Common myeloid progenitor, CD34-positive (primary cell): ENCODE measurements at regions not wholly inside any gene's neighbourhood (a gene's known extent, or its start where the extent isn't known, plus 50 kb on each side); places are given as distances from the start of the nearest gene placed in this dataset.
A peak's percentile ranks its signal among the peaks of the same experiment; 100 is the strongest.

ENCODE experiments used
- CTCF ChIA-PET: fragments of 350-600 bp; sonication (Branson Sonifier 250); formaldehyde crosslinking; loops from one replicate; lab custom pipeline; 2021; ENCODE audit warnings: antibody characterized with exemption; lab: Charles Lee
- POLR2A ChIA-PET: fragments of 350-600 bp; sonication (Branson Sonifier 250); formaldehyde crosslinking; loops from one replicate; lab custom pipeline; 2021; ENCODE audit warnings: antibody characterized with exemption; lab: Charles Lee
- DNase-seq, 3 donors: peaks; one replicate each; pipeline versions ENCODE4 v3.0.0 to v3.0.0-alpha.2; 2013
- H3K27ac ChIP-seq, 2 experiments: 1 replicate in 1 of 2; 2 replicates in 1 of 2; pipeline ENCODE4 v1.7.0; 2013; ENCODE audit warnings: inconsistent platforms in 2 of 2, low read length in 2 of 2, mild to moderate bottlenecking in 2 of 2, low read depth in 1 of 2, moderate library complexity in 1 of 2; ENCODE audit not compliant: severe bottlenecking in 2 of 2, insufficient read depth in 1 of 2, poor library complexity in 1 of 2
- H3K27me3 ChIP-seq, 5 experiments: replicated peaks in 2 of 5; 1 replicate in 3 of 5; 2 replicates in 2 of 5; pipeline versions ENCODE4 v1.6.1 to v1.7.0; 2013; ENCODE audit warnings: low read length in 4 of 5, mild to moderate bottlenecking in 2 of 5, moderate library complexity in 2 of 5, inconsistent platforms in 1 of 5; ENCODE audit not compliant: insufficient read depth in 5 of 5, control insufficient read depth in 4 of 5
- H3K36me3 ChIP-seq, 4 experiments: 1 replicate in 2 of 4; 2 replicates in 2 of 4; pipeline versions ENCODE4 v1.6.1 to v1.7.0; 2013; ENCODE audit warnings: low read length in 3 of 4, control low read depth in 1 of 4, mild to moderate bottlenecking in 1 of 4; ENCODE audit not compliant: control insufficient read depth in 4 of 4, insufficient read depth in 4 of 4
- H3K4me1 ChIP-seq, 4 experiments: 1 replicate in 3 of 4; 2 replicates in 1 of 4; pipeline versions ENCODE4 v1.6.1 to v1.7.1; 2013; ENCODE audit warnings: low read length in 3 of 4, mild to moderate bottlenecking in 3 of 4, control low read depth in 1 of 4, inconsistent platforms in 1 of 4, moderate library complexity in 1 of 4; ENCODE audit not compliant: control insufficient read depth in 4 of 4, insufficient read depth in 4 of 4; ENCODE audit errors: control extremely low read depth in 1 of 4
- H3K4me3 ChIP-seq, 7 experiments: 1 replicate in 4 of 7; 2 replicates in 3 of 7; pipeline versions ENCODE4 v1.5.1 to v1.7.0; 2013; ENCODE audit warnings: mild to moderate bottlenecking in 7 of 7, low read length in 6 of 7, moderate library complexity in 6 of 7, inconsistent platforms in 2 of 7, low read depth in 2 of 7, control low read depth in 1 of 7; ENCODE audit not compliant: insufficient read depth in 4 of 7, control insufficient read depth in 1 of 7; ENCODE audit errors: extremely low read depth in 1 of 7
- H3K9me3 ChIP-seq, 5 experiments: 1 replicate in 4 of 5; 2 replicates in 1 of 5; pipeline versions ENCODE4 v1.6.1 to v1.7.1; 2013; ENCODE audit warnings: low read length in 4 of 5, mild to moderate bottlenecking in 2 of 5, inconsistent platforms in 1 of 5, low read depth in 1 of 5, moderate library complexity in 1 of 5; ENCODE audit not compliant: control insufficient read depth in 4 of 5, insufficient read depth in 2 of 5; ENCODE audit errors: control extremely low read depth in 1 of 5
- WGBS: methylation state at CpG from one replicate; pipeline ENCODE4 v1.1.5; 2013; ENCODE audit not compliant: insufficient coverage; 5-methylcytosine and 5-hydroxymethylcytosine counted together

DNA sequence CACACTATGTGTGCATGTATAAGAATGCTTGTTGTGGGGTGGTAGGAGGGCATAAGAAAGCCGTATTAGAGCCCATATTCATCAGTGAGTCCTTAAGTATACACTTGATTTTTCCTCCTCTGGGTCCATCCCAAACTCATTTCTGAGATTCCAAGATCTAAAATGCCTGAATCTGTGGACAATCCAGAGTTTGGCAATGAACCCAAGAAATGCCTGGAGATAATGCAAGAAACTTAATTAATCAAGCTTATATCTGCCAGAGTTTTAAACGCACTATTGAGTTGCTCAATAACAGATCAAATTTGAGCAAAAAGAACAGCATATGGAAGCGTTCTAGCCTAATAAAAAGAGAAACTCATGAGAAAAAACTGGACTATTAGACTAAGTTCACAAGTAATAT lies 143.4 kb upstream of the NAV3 start:
- POLR2A ChIA-PET, result no interaction called here
- no peaks in the 10 kb centered on the region for H3K9me3 ChIP-seq
- H3K27ac ChIP-seq, result no peak overlapping the region
- DNase-seq, result no peak
- 86% methylated on average over 2 of the region's 3 CpGs for WGBS
- H3K4me1 ChIP-seq, result no peaks in the 10 kb centered on the region
- CTCF ChIA-PET, result interaction anchor here (0.9 kb wide), 2 partner anchors 11 to 537 kb away, joined by 3 to 4 read pairs; no protein-coding TSS in a partner anchor
- no peaks in the 10 kb centered on the region for H3K27me3 ChIP-seq
- H3K4me3 ChIP-seq, result no peak overlapping the region
- H3K36me3 ChIP-seq, result no peaks in the 10 kb centered on the region

DNA sequence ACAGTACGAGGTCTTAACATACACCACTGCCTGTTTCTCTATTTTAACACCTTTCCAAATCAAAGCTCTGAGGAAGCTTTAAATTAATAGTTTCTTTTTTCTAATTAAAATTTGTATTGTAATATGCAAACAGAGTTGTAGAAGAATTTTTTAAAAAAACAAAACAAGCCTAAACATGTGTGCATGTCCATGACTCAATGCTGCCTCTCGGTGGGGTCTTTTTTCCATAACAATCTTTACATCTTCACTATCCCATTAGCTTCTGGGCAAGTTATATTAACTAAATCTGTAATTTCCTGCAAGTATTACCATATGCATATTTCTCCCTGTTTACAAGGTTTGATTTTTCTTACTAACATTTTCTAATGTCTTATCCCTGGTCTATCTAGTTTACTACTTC lies 143.9 kb upstream of the NAV3 start:
- H3K27ac ChIP-seq, result no peak overlapping the region
- H3K9me3 ChIP-seq, result no peaks in the 10 kb centered on the region
- no peaks in the 10 kb centered on the region for H3K36me3 ChIP-seq
- DNase-seq, result peak in 2 of 3 donors; percentile 6 to 12
- no peak overlapping the region for H3K4me3 ChIP-seq
- H3K27me3 ChIP-seq, result no peaks in the 10 kb centered on the region
- ChIA-PET POLR2A (no interaction called here), CTCF (interaction anchor here (0.6 to 1.6 kb wide), 4 partner anchors 11 to 639 kb away, joined by 3 to 8 read pairs (median 4); no protein-coding TSS in a partner anchor)
- H3K4me1 ChIP-seq, result no peaks in the 10 kb centered on the region
- WGBS, result 89% methylated on average over 1 of the region's 2 CpGs

DNA sequence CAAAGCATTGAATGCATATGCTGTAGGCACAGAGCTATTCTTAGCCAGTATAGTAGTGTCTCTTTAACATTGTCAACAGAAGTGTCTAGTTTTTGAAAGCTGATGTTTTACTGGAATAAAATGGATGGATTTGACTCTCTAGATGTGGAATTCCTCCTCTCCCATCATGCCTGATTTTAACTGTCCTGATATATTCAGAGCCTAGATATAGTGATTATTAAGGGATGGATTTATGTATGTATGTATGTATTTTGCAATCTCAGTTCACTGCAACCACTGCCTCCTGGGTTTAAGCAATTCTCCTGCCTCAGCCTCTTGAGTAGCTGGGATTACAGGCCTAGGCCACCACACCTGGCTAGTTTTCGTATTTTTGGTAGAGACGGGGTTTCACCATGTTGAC lies 144.8 kb upstream of the NAV3 start:
- H3K4me3 ChIP-seq, result no peak overlapping the region
- H3K27ac ChIP-seq, result no peak overlapping the region
- CTCF ChIA-PET, result interaction anchor here (0.9 to 1.9 kb wide), 7 partner anchors 12 to 674 kb away, joined by 3 to 8 read pairs (median 4); no protein-coding TSS in a partner anchor
- no peaks in the 10 kb centered on the region for H3K9me3 ChIP-seq
- DNase-seq, result no peak
- no peaks in the 10 kb centered on the region for H3K4me1 ChIP-seq
- POLR2A ChIA-PET, result no interaction called here
- no peaks in the 10 kb centered on the region for H3K27me3 ChIP-seq
- 89% methylated on average over 2 of the region's 2 CpGs for WGBS
- no peaks in the 10 kb centered on the region for H3K36me3 ChIP-seq

DNA sequence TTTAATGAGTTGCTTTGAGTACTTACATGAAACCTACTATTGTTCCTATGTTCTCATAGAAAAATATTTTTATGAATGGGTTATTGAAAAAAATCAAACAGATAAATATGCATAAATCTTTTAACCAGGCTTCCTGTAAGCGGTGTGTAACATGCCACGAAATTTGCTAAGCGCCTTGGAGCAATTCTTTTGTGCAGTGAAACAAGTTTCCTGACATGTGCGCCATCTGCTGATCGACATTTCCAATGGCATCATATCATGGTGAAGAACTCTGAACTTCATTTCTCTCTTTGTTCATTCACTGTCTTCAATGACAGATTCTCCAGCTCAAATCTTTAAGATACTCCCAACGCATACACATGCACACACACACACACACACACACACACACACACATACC lies 145.6 kb upstream of the NAV3 start:
- ChIA-PET POLR2A (interaction anchor here (0.6 kb wide), 1 partner anchor 18 kb away, joined by 3 read pairs; no protein-coding TSS in a partner anchor), CTCF (interaction anchor here (0.9 to 1.9 kb wide), 8 partner anchors 13 to 673 kb away, joined by 3 to 8 read pairs (median 4); no protein-coding TSS in a partner anchor)
- no peaks in the 10 kb centered on the region for H3K36me3 ChIP-seq
- H3K9me3 ChIP-seq, result no peaks in the 10 kb centered on the region
- peak; percentile 54 to 75 (median 74) for DNase-seq
- 0% methylated on average over 4 of the region's 6 CpGs for WGBS
- H3K4me1 ChIP-seq, result no peaks in the 10 kb centered on the region
- no peak overlapping the region for H3K4me3 ChIP-seq
- no peak overlapping the region for H3K27ac ChIP-seq
- H3K27me3 ChIP-seq, result no peaks in the 10 kb centered on the region

DNA sequence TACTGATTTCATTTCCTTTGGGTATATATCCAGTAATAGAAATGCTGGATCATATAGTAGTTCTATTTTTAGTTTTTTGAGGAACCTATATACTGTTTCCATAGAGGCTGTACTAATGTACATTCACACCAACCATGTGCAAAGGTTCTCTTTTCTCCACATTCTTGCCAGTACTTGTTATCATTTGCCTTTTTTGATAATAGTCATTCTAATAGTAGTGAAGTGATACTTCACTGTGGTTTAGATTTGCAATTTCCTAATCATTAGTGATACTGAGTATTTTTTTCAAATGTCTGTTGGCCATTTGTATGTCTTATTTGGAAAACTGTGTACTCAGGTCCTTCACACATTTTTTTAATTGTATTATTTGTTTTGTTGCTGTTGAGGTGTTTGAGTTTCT lies 148.2 kb upstream of the NAV3 start:
- ChIA-PET POLR2A (no interaction called here), CTCF (no interaction called here)
- no peaks in the 10 kb centered on the region for H3K36me3 ChIP-seq
- no peak for DNase-seq
- no peak overlapping the region for H3K27ac ChIP-seq
- no peaks in the 10 kb centered on the region for H3K27me3 ChIP-seq
- no peaks in the 10 kb centered on the region for H3K9me3 ChIP-seq
- H3K4me3 ChIP-seq, result no peak overlapping the region
- no peaks in the 10 kb centered on the region for H3K4me1 ChIP-seq

DNA sequence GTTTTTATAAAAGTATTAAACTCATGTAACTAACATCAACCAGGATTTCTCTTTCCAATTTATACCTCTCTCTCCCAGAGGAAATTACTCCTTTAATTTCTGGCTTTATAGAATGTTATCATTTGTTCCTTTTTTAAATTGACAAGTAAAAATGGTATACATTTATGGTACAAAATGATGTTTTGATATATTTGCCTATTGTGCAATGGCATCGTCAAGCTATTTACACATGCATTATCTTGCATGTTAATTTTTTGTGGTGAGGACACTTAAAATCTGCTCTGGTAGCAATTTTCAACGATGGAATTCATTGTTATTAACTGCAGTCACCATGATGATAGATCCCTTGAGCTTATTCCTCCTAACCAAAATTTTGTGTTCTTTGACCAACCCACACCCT lies 149.0 kb upstream of the NAV3 start:
- no peak overlapping the region for H3K27ac ChIP-seq
- no peaks in the 10 kb centered on the region for H3K4me1 ChIP-seq
- no peaks in the 10 kb centered on the region for H3K27me3 ChIP-seq
- ChIA-PET CTCF (no interaction called here), POLR2A (no interaction called here)
- H3K4me3 ChIP-seq, result no peak overlapping the region
- no peaks in the 10 kb centered on the region for H3K9me3 ChIP-seq
- DNase-seq, result no peak
- 100% methylated on average over 2 of the region's 2 CpGs for WGBS
- H3K36me3 ChIP-seq, result no peaks in the 10 kb centered on the region

DNA sequence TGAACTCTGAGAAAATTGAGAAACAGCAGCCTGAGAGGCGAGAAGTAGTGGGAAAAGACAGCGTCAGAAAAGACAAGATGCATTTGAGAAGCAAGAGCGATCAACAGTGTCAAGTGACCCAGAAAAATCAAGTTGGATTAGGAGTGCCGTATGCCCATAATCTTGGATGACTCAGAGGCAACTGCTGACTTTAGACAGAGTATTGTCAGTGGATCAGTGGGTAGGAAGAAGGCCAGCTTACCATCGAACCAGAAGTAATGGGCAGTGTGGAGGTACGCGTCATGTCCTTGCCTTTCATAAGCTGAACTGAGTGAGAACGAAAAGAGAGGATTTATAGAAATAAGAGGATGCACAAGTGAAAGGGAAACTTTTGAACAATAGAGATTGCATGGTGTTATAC lies 151.0 kb upstream of the NAV3 start:
- H3K36me3 ChIP-seq, result no peaks in the 10 kb centered on the region
- H3K9me3 ChIP-seq, result no peaks in the 10 kb centered on the region
- ChIA-PET CTCF (no interaction called here), POLR2A (no interaction called here)
- no peak overlapping the region for H3K27ac ChIP-seq
- 95% methylated on average over 8 of the region's 8 CpGs for WGBS
- no peaks in the 10 kb centered on the region for H3K27me3 ChIP-seq
- H3K4me3 ChIP-seq, result no peak overlapping the region
- no peak for DNase-seq
- no peaks in the 10 kb centered on the region for H3K4me1 ChIP-seq
